ENCODE measurements at regions not wholly inside any gene's neighbourhood (a gene's known extent, or its start where the extent isn't known, plus 50 kb on each side); places are given as distances from the start of the nearest gene placed in this dataset.

- no peak for DNase-seq (ENCODE audit: low spot score)
These were observed 933.5 kb downstream of the BRD1 start for GRCh38 chr22:48894064-48894671.

- no peak for DNase-seq (ENCODE audit: low spot score)
These were observed 934.2 kb downstream of the BRD1 start for GRCh38 chr22:48893288-48894063.

DNA sequence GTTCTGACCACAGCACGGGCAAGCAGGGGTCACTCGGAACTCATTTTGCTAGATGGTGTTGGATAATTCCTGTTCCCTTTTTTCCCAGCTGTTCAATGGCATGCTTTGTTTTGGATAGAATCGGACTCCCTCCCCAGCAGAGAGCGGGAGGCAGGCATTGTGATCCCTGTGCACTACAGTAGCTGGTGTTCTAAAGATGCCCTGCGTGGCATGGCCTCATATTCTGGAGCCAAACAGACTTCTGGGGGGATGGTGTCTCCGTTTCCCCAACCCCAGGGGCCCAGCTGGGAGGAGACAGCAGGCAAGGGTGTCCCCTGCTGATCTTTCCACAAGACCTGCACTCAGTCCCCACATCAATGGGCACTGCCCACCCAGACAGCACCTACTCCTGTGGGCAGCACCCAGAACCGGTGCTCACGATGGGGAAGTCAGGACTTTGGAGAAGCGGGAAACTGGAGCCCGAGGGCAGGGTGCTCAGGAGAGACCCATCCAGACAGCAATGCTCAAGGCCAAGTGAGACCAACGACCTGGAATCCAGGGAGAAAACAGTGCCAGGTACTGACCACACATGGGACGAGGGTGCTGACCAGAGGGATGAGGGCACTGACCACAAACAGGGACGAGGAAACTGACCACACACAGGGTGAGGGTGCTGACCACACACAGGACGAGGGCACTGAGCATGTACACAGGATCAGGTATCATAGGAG, 934.9 kb downstream of the BRD1 start:
- DNase-seq (ENCODE audit: low spot score): no peak

- no peak for DNase-seq (ENCODE audit: low spot score)
These were observed 935.7 kb downstream of the BRD1 start for GRCh38 chr22:48891688-48892577.

- no peak for DNase-seq (ENCODE audit: low spot score)
These were observed 936.7 kb downstream of the BRD1 start for GRCh38 chr22:48890693-48891554.

DNA sequence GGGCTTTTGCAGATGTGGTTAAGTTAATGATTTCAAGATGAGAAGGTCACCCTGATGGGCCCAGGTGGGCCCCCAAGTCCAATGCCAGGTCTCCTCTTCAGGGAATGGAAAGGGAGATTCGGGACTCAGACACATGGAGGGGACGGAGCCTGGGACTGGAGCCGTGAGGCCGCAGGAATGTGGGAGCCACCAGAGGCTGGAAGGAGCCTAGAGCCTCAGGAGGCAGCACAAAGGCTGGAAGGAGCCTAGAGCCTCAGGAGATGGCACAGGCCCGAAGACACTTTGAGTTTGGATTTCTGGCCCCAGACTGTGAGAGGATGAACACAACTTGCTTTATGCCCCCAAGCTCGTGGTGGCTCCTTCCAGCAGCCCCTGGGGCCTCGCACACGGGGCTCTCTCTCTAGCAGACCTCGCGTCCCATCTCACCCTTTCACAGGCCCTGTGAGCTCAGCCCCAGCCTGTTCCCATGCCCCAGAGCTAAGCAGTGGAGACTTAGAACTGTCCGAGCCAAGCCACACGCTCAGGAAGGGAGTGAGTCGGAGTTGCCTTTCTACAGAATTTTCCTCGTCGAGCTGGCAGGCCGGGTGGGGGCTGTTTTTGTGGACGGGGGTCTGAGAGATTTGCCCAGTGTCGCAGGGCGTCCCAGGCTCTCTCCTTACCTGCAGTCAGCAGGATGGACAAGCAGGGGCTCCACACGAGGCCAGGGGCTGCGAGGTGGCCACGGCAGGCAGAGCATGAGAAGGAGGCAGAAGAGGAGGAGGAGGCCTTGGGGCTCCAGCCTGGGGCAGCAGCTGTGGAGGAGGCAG, 937.6 kb downstream of the BRD1 start:
- no peak for DNase-seq (ENCODE audit: low spot score)

DNA sequence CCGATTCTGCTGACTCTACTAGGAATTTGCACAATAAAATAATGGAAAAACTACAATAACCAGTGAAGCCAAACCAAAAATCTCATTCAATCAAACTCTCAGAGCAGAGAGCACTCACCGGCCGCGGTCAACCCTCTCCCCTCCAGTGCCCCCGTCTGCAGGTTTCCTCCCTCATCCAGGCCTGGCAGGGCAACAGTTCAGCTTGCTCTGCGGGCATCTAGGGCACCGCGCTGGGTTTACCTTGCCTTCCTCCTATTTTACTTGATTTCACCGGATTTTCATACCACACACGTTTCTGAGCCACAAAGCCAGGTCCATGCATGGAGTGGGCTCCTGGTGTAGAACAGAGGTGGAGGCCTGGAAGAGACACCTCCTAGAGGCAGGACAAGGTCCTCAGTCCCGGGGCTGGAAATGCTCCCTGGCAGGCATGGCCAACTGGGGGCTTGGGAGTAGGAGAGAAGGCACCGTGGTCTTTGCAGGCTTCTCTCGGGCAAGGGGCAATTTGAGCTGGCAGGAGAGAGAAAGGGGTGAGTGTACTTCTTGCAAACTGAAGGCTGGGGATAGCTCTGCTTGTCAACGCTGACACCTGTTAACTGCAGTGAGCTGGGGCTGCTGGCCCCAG, 938.4 kb downstream of the BRD1 start:
- DNase-seq (ENCODE audit: low spot score): no peak

DNA sequence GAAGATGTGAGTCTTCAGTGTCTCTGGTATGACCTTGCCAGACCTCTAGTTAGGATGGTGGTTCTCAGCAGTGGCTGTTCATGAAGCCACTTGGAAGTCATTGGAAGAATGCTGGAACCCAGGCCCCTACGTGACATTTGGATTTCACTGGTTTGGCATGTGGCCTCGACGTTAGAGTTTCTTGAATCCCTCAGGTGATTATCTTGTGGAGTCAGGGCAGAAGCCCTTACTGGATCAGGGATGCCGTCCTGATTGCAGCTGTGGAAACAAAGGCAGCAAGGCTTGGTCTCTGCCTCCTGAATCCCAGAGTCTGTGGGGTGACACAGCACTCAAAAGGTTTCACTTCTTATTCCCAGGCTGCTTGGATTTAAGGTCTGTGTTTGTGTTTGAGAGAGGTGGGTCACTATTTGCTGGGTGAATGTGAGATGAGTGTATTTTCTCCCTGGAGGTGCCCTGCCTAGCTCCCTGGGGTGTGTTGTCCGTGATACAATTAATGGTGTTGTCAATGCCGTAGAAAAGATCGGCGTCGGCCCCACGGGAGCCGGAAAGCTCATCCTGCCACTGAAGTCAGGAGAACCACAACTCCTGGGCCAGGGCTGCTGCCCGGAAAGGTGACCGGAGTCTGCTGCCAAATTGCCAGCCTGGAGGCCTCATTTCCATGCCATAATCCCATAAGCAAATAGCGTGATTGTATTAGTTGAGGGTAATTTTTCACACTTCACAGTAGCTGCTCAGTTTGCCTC, 939.0 kb downstream of the BRD1 start:
- DNase-seq (ENCODE audit: low spot score): no peak

GRCh38 chr22:48887394-48888332, 940.0 kb downstream of the BRD1 start:
- no peak for DNase-seq (ENCODE audit: low spot score)

GRCh38 chr22:48886604-48887393, 940.9 kb downstream of the BRD1 start:
- no peak for DNase-seq (ENCODE audit: low spot score)

- no peak for DNase-seq (ENCODE audit: low spot score)
These were observed 941.8 kb downstream of the BRD1 start for GRCh38 chr22:48885919-48886305.

- no peak for DNase-seq (ENCODE audit: low spot score)
These were observed 942.3 kb downstream of the BRD1 start for GRCh38 chr22:48885271-48885918.

- DNase-seq (ENCODE audit: low spot score): no peak
These were observed 942.9 kb downstream of the BRD1 start for GRCh38 chr22:48884786-48885185.

GRCh38 chr22:48884324-48884723, 943.3 kb downstream of the BRD1 start:
- no peak for DNase-seq (ENCODE audit: low spot score)

- DNase-seq (ENCODE audit: low spot score): no peak
These were observed 944.3 kb downstream of the BRD1 start for GRCh38 chr22:48883211-48883960.

GRCh38 chr22:48882636-48883200, 945.0 kb downstream of the BRD1 start:
- no peak for DNase-seq (ENCODE audit: low spot score)

All from AG08396 (cell line).